Brain microvascular endothelial cell (primary cell): ENCODE measurements at regions not wholly inside any gene's neighbourhood (a gene's known extent, or its start where the extent isn't known, plus 50 kb on each side); places are given as distances from the start of the nearest gene placed in this dataset.
"Not testable (repeated sequence)": the region's sequence is repeated elsewhere in the genome, so short reads cannot be mapped to it uniquely, and the experiment has no call there.

ENCODE experiments used
- DNase-seq: peaks from one replicate; pipeline ENCODE4 v3.0.0-alpha.2; 2020
- H3K27ac ChIP-seq: fragments of 250-450 bp; sonication (Bioruptor Pico); 2 replicates; pipeline ENCODE4 v1.5.1; 2020; ENCODE audit warnings: mild to moderate bottlenecking, moderate library complexity
- H3K27me3 ChIP-seq: fragments of 250-450 bp; sonication (Bioruptor Pico); replicated peaks from 2 replicates; pipeline ENCODE4 v1.5.1; 2020; ENCODE audit warnings: mild to moderate bottlenecking
- H3K36me3 ChIP-seq: fragments of 250-450 bp; sonication (Bioruptor Pico); replicated peaks from 2 replicates; pipeline ENCODE4 v1.5.1; 2020; ENCODE audit warnings: mild to moderate bottlenecking
- H3K4me3 ChIP-seq: 2 replicates; pipeline ENCODE4 v1.5.1; 2011; ENCODE audit warnings: low read depth, mild to moderate bottlenecking, control low read depth, low read length, moderate library complexity
- CTCF ChIP-seq: IDR thresholded peaks from 2 replicates; pipeline ENCODE4 v1.5.1; 2011; ENCODE audit warnings: low read depth, mild to moderate bottlenecking, moderate library complexity, low read length, control low read depth, inconsistent platforms; ENCODE audit errors: missing control alignments
- in situ Hi-C: cut with HindIII; loops from 2 replicates; pipeline ENCODE4 v1.10.0; 2017; ENCODE audit warnings: low sequenced_read_pairs, low pct_ligation_motif_present

- no peak for TF ChIP-seq CTCF
- no peaks in the 10 kb centered on the region for H3K36me3 ChIP-seq
- no peak for DNase-seq
- H3K27me3 ChIP-seq: no peaks in the 10 kb centered on the region
- in situ Hi-C loops: no loop called here
- H3K27ac ChIP-seq: no peak overlapping the region
- no peak overlapping the region for H3K4me3 ChIP-seq
These were observed 148.9 kb upstream of the ZNF648 start for GRCh38 chr1:182210417-182210816.

- no peak for DNase-seq
- Histone ChIP-seq H3K27me3 (no peaks in the 10 kb centered on the region), H3K27ac (no peak overlapping the region), H3K36me3 (no peaks in the 10 kb centered on the region), H3K4me3 (no peak overlapping the region)
- no peak for TF ChIP-seq CTCF
- in situ Hi-C loops: no loop called here
These were observed 145.8 kb upstream of the ZNF648 start for GRCh38 chr1:182207300-182207699.

GRCh38 chr1:182206626-182207239, 145.2 kb upstream of the ZNF648 start:
- no peak for TF ChIP-seq CTCF
- DNase-seq: no peak
- Histone ChIP-seq H3K27ac (no peak overlapping the region), H3K4me3 (no peak overlapping the region), H3K36me3 (no peaks in the 10 kb centered on the region), H3K27me3 (no peaks in the 10 kb centered on the region)
- in situ Hi-C loops: no loop called here

GRCh38 chr1:182205351-182206022, 144.0 kb upstream of the ZNF648 start:
- no peak overlapping the region for H3K4me3 ChIP-seq
- DNase-seq: no peak
- H3K27ac ChIP-seq: no peak overlapping the region
- H3K36me3 ChIP-seq: no peaks in the 10 kb centered on the region
- in situ Hi-C loops: no loop called here
- no peak for TF ChIP-seq CTCF
- H3K27me3 ChIP-seq: no peaks in the 10 kb centered on the region

GRCh38 chr1:182203191-182203875, 141.8 kb upstream of the ZNF648 start:
- no peak for TF ChIP-seq CTCF
- DNase-seq: no peak
- H3K27ac ChIP-seq: no peak overlapping the region
- in situ Hi-C loops: no loop called here
- H3K4me3 ChIP-seq: no peak overlapping the region
- H3K36me3 ChIP-seq: no peaks in the 10 kb centered on the region
- no peaks in the 10 kb centered on the region for H3K27me3 ChIP-seq

- H3K27ac ChIP-seq, in situ Hi-C loops, H3K27me3 ChIP-seq, H3K36me3 ChIP-seq, H3K4me3 ChIP-seq, DNase-seq: not testable (repeated sequence)
These were observed 140.0 kb upstream of the ZNF648 start for GRCh38 chr1:182201490-182201889.
